Activated T-cell treated with anti-CD3 and anti-CD28 coated beads for 1 hour (primary cell): ENCODE measurements at regions not wholly inside any gene's neighbourhood (a gene's known extent, or its start where the extent isn't known, plus 50 kb on each side); places are given as distances from the start of the nearest gene placed in this dataset.
"Not testable (repeated sequence)": the region's sequence is repeated elsewhere in the genome, so short reads cannot be mapped to it uniquely, and the experiment has no call there.

Experiments
- DNase-seq: peaks from one replicate; pipeline ENCODE4 v3.0.0-alpha.2; 2020; ENCODE audit warnings: low read depth

DNA sequence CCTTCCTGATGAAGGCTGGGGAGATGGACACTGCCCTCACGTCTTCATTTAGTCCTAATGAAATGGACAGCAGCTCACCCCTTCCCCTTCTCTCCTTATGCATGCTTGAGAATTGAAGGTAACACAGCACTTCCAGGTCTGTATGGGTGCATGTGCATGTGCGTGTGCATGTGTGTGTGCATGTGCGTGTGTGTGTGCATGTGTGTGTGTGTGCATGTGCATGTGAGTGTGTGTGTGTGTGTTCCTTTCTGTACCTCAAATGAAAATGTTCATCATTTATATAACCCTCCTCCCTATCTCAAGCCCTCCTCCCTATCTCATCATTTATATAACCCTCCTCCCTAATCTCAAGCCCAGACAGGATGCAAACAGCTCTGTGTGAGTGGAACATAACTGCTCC, 444.8 kb downstream of the MAT2B start:
- no peak for DNase-seq

- DNase-seq, result no peak
Observed at GRCh38 chr5:163951069-163951468, 445.6 kb downstream of the MAT2B start.

- no peak for DNase-seq
Observed at GRCh38 chr5:163953901-163954300, 448.5 kb downstream of the MAT2B start.

DNA sequence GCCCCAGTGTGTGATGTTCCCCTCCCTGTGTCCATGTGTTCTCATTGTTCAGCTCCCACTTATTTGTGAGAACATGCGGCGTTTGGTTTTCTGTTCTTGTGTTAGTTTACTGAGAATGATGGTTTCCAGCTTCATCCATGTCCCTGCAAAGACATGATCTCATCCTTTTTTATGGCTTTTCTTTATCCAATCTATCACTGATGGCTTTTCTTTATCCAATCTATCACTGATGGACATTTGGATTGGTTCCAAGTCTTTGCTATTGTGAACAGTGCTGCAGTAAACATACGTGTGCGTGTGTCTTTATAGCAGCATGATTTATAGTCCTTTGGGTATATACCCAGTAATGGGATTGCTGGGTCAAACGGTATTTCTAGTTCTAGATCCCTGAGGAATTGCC, 455.8 kb downstream of the MAT2B start:
- DNase-seq, result not testable (repeated sequence)

GRCh38 chr5:163963881-163964280, 458.5 kb downstream of the MAT2B start:
- no peak for DNase-seq

- no peak for DNase-seq
Observed at GRCh38 chr5:163964671-163965070, 459.3 kb downstream of the MAT2B start.

- DNase-seq, result no peak
Observed at GRCh38 chr5:163967268-163967667, 461.8 kb downstream of the MAT2B start.

DNA sequence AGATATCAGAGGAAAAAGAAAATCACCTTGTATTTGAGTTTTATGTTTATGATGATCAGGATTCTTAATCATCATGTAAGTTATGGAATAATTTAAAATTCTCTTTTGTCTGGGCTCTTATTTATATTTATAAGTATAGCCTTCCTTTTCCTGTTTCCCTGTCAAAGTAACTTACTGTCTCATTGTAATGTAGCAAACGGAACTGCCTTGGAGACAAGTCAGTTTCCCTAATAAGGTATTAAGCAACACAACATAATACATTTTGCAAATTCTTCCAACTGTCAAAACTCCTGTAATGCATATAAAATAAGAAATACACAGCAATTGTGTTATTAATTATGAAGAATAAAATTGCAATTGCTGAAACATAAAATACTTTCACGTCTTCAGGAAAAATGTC, 463.2 kb downstream of the MAT2B start:
- DNase-seq, result no peak

DNA sequence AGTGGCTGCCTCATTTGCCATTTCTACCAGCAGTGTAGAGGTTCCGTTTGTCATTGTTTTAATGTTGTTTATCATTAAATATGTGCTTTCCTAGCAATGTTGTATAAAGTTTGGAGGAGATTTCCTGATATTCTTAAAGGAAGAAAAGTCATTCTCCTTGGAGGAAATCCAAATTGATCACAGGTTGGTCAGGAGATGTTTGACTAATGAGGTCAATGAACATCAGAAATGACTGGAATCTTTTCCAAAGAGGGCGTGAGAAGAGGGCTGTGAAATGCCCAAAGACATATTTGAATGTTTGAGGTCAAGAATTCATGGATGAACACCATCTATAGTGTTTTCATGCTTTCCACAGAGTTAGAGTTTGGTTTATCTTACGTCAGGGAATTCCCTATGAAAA, 471.3 kb downstream of the MAT2B start:
- DNase-seq, result no peak

GRCh38 chr5:163978897-163979296, 473.5 kb downstream of the MAT2B start:
- DNase-seq, result no peak

DNA sequence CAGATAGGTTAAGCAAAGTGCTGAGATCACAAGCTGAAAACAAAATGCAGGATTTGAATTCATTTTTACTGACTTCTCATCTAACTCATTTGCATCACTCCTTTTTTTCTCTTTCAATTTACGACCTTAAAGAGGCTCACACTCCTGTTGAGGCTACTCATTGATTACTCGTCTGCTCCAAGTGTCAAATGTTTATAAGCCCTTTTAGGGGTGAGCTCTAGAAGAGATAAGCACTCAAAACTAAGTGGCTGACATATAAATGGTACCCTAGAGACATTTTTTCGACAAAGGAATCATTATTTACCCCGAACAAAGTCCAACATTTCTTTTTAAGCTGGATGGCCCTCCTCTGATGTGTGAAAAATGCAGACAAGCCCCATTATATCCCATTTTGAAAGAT, 483.1 kb downstream of the MAT2B start:
- DNase-seq, result no peak

DNA sequence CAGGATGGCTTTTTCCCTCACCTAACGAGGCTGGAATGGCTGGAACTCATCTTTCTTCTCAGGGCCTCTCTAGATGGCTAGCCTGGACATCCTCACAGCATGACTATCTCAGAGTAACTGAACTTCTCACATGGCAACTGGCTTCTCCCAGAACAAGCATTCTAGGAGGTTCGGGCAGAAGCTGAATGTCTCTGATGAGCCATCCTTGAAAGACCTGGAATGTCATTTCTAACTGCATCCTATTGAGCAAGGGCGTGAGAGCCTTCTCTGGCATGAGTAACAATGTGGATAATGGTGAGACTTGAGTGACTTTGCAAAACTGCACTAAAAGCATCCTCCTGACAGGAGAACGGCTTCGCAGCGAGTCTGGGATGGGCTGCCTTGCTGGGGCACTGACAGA, 487.7 kb downstream of the MAT2B start:
- DNase-seq, result no peak

DNA sequence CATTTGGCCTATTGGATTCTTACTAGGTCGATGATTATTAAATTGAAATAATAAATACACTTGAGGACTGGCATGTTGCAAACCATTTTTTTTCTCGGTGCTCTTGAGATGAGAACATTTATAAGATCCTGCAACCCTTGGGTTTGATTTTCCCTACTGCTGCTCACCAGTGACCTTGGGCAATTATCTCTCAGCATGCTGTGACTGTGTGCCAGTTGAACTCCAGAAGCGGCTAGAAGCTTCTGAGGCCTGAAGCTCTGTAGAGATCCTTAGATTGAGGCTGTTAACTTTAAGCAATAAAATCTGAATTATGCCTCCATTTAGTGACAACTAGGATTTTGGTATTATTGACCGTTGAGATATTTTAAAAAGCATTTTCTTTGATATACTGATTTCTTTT, 489.8 kb downstream of the MAT2B start:
- DNase-seq, result no peak

DNA sequence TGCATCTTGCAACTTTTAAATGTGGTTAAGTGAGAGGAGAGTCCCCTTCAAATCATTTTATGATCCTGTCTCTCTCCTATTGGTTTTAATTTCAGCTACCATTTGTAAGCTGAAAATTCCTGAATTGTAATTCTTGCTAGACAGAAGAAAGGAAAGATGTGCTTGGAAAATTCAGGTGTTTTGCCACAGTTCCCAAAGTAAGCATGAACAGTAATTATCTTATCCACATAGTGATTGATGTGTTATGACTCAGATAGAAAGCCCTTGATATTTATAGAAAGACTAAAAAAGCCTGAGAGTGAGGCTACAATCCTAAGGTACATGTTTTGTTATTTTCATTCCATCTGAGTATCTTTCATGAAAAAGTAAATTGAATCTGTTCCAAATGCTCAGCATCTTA, 492.5 kb downstream of the MAT2B start:
- no peak for DNase-seq

- no peak for DNase-seq
Observed at GRCh38 chr5:164000241-164000640, 494.8 kb downstream of the MAT2B start.

DNA sequence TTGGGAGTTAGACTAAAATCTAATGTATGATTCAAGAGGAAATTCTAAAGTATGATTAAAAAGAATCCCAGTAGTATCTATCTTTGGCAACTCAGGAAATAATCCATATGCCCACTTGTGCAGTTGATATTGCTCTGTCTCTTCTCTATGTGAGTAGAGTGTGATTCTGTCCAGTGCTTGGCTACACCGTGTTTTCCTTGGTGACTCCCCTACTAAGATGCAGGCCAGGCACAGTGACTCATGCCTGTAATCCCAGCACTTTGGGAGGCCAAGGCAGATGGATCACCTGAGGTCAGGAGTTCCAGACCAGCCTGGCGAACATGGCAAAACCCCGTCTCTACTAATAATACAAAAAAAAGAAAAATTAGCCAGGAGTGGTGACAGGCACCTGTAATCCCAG, 495.4 kb downstream of the MAT2B start:
- no peak for DNase-seq

GRCh38 chr5:164002214-164002613, 496.8 kb downstream of the MAT2B start:
- no peak for DNase-seq

DNA sequence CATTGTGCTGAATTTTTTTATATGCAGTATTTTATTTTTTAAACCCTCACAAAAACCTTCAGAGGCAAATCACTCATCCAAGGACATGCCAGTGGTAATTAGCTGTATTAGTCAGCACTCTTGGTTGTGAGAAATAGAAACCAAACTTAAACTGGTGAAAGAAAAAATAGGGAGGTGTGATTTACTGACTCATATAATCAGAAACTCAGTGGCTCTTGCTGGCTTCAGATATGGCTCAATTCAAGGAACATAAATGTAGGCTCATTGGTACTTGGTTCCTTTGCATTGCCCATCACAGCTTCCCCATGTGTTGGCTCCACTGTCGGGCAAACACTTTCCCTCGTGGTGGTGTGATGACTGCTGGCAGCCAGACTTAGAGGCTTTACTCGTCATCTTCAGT, 497.2 kb downstream of the MAT2B start:
- DNase-seq, result no peak

GRCh38 chr5:164005071-164005470, 499.7 kb downstream of the MAT2B start:
- DNase-seq, result no peak

DNA sequence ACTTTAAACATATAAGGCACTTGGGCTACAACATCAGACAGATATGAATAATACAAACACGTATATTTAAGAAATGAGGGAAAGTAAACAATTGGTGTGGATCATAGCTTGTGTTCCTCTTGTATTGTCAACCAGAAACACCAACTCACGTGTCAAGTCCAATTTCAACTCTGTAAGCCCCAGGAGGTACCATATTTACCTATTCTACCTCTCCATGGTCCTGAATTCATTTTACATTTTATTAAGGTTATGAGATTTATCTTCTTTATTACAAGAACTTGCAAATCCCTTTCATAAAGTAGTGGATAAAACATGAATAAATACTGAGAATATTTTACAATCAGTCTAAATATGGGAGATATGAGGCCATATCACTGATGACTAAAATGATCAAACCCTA, 501.6 kb downstream of the MAT2B start:
- DNase-seq, result no peak

GRCh38 chr5:164009621-164010020, 504.2 kb downstream of the MAT2B start:
- DNase-seq, result no peak

DNA sequence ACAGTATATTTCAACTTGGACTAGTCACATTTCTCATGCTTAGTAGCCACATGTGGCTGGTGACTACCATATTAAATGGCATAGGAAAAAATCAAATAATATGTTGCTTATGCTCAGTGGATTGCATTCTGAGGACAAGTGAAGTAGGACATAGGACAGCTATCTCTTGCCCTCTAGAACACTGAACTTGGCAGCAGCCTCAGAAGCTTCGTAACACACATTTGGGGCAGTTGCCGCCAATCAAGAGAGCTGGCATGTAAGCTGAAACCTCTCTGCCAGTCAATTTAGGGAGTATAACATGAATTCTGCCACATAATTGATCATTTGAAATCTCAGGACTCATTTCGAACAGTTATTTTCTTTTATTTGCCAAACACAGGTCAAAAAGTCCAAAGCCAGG, 505.5 kb downstream of the MAT2B start:
- no peak for DNase-seq

DNA sequence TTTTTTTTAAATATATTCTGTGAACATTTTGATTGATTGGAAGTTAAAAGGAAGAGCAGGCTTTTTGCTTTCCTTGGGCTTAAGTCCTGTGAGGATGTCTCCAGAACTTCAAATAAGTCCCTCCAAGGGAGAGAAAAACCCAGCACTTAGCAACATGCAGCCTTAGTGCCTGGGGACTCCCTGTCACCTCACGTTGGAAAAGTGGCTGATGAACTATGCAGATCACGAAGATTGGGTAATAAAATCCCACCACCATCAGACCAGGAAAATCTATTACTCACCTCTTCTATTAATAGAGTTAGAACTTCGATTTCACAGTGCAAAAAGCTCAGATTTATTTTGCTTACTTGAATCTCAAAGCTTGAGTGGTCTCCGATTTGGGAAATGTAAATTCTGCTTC, 507.0 kb downstream of the MAT2B start:
- no peak for DNase-seq

DNA sequence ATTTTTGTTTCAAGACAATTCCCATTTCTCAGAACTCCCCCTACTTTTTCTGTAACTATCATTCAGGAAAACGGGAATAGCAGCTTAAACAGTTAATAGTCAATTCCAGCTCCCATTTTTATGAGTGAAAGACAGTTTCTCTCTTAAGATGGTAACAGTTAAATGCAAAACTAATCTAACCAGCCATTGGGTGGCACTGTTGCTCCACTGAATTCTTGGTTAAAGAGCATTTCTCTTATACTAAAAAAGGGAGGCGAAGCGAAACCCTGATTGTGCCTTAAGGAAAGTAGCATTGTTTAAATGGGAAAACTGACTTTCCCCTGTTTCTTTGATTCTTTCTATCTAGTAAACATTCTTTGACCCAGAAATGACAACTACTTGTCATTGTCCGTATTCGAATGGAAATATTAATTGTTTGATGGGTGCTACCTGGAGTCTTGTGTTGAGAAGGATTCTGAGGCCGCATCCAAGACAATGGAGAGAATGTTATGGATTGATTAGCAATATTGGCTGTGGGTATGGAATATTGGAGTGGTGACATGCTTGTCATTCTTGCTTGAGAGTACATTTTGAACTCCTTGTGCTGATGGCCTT, 507.8 kb downstream of the MAT2B start:
- DNase-seq, result no peak

DNA sequence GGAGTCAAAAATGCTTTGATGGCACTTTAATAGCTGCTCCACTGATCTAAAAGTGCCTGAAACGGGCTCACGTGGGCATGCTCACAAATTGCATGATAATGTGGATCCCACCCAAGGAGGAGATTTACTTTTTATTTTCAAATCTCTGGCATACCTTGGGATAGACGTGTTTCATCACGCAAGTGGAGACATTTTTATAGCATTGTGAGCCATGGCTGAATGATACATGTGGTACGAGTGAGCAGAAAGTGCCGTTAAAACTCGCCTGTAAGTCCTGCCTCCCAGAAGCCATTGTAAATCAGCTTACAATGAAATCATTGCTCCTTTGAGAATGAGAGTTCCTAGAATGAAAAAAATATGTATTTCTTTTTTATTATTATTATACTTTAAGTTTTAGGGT, 514.7 kb downstream of the MAT2B start:
- DNase-seq, result no peak
